Karpas-422 (cell line): ENCODE measurements at regions not wholly inside any gene's neighbourhood (a gene's known extent, or its start where the extent isn't known, plus 50 kb on each side); places are given as distances from the start of the nearest gene placed in this dataset.
A peak's percentile ranks its signal among the peaks of the same experiment; 100 is the strongest.

Experiments
- DNase-seq: peaks from one replicate; pipeline ENCODE4 v3.0.0-alpha.2; 2015
- H2AFZ ChIP-seq: fragments of 200-600 bp; sonication (generic); 2 replicates; pipeline ENCODE4 v1.6.1; 2014; ENCODE audit warnings: antibody characterized with exemption, low read length, mixed read lengths
- H3K27ac ChIP-seq: fragments of 200-600 bp; sonication (generic); 2 replicates; pipeline ENCODE4 v1.5.1; 2014; ENCODE audit warnings: mild to moderate bottlenecking, low read length, moderate library complexity
- H3K27me3 ChIP-seq: fragments of 200-600 bp; sonication (generic); 2 replicates; pipeline ENCODE4 v1.6.1; 2014; ENCODE audit warnings: low read length, mixed read lengths
- H3K36me3 ChIP-seq: fragments of 200-600 bp; sonication (generic); 2 replicates; pipeline ENCODE4 v1.6.1; 2014; ENCODE audit warnings: low read length, mixed read lengths; ENCODE audit not compliant: insufficient read depth
- H3K4me1 ChIP-seq: fragments of 200-600 bp; sonication (generic); 2 replicates; pipeline ENCODE4 v1.6.1; 2014; ENCODE audit warnings: mild to moderate bottlenecking, low read length, mixed read lengths
- H3K4me2 ChIP-seq: fragments of 200-600 bp; sonication (generic); 2 replicates; pipeline ENCODE4 v1.6.1; 2014; ENCODE audit warnings: low read length, low read depth, mild to moderate bottlenecking; ENCODE audit not compliant: poor library complexity, severe bottlenecking
- H3K4me3 ChIP-seq: fragments of 200-600 bp; sonication (generic); 2 replicates; pipeline ENCODE4 v1.5.1; 2014; ENCODE audit warnings: mild to moderate bottlenecking, antibody characterized with exemption, low read length, mixed read lengths
- H3K79me2 ChIP-seq: fragments of 200-600 bp; sonication (generic); 2 replicates; pipeline ENCODE4 v1.6.1; 2014; ENCODE audit warnings: mild to moderate bottlenecking, low read length, mixed read lengths
- H3K9ac ChIP-seq: fragments of 200-600 bp; sonication (generic); 2 replicates; pipeline ENCODE4 v1.6.0; 2014; ENCODE audit warnings: low read length
- H3K9me2 ChIP-seq: fragments of 200-600 bp; sonication (generic), shearing (Covaris generic); replicated peaks from 2 replicates; pipeline ENCODE4 v1.6.0; 2014; ENCODE audit warnings: mild to moderate bottlenecking, low read length, moderate library complexity; ENCODE audit not compliant: insufficient read depth
- H3K9me3 ChIP-seq: fragments of 300-700, 200-600 bp; sonication (generic); 2 replicates; pipeline ENCODE4 v1.6.1; 2014; ENCODE audit warnings: low read length, mixed read lengths
- H4K20me1 ChIP-seq: fragments of 200-600 bp; sonication (generic); 2 replicates; pipeline ENCODE4 v1.6.1; 2014; ENCODE audit warnings: mild to moderate bottlenecking, antibody characterized with exemption, low read length, low read depth; ENCODE audit not compliant: insufficient read depth

- Histone ChIP-seq H3K9me3 (no peaks in the 10 kb centered on the region), H3K27me3 (no peaks in the 10 kb centered on the region; the same call in 1 of the 2 replicates), H3K4me1 (peaks cover 23% of the 10 kb centered on the region), H3K9me2 (no peaks in the 10 kb centered on the region), H3K4me2 (no peak overlapping the region), H3K9ac (no peak overlapping the region), H3K4me3 (no peak overlapping the region), H4K20me1 (no peaks in the 10 kb centered on the region), H3K79me2 (no peaks in the 10 kb centered on the region), H2AFZ (no peak overlapping the region), H3K27ac (no peak overlapping the region), H3K36me3 (no peaks in the 10 kb centered on the region)
- DNase-seq: no peak
Measured at GRCh38 chr3:187804120-187804744, 59.0 kb upstream of the BCL6 start.

GRCh38 chr3:187804745-187805121 is 59.5 kb upstream of the BCL6 start:
- Histone ChIP-seq H3K9me3 (no peaks in the 10 kb centered on the region), H3K27me3 (no peaks in the 10 kb centered on the region; the same call in 1 of the 2 replicates), H3K4me2 (no peak overlapping the region), H2AFZ (no peak overlapping the region), H3K4me1 (peaks cover 23% of the 10 kb centered on the region), H3K9ac (no peak overlapping the region), H3K79me2 (no peaks in the 10 kb centered on the region), H3K27ac (no peak overlapping the region), H3K36me3 (no peaks in the 10 kb centered on the region), H4K20me1 (no peaks in the 10 kb centered on the region), H3K4me3 (no peak overlapping the region), H3K9me2 (no peaks in the 10 kb centered on the region)
- DNase-seq: no peak

DNA sequence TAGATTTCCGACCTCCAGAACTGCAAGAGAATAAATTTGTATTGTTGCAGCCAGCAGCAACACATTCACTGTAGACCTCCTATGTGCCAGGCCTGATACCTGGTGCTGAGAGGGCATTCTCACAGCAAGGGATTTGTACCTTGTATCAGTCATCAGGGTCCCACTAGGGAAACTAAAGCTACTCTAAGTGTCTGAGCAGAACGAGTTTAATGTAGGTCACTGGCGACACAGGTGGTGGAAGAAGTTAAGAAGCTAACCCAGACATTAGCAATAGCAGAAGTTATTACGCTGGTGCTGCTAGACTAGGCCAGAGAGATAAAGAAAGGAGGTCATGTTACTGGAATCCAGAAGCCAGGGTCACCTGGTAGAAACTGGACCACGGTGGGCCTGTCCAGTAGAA is 60.5 kb upstream of the BCL6 start:
- Histone ChIP-seq H3K27ac (no peak overlapping the region), H3K9me3 (no peaks in the 10 kb centered on the region), H4K20me1 (no peaks in the 10 kb centered on the region), H3K4me1 (peaks cover 21% of the 10 kb centered on the region), H3K36me3 (no peaks in the 10 kb centered on the region), H3K9ac (no peak overlapping the region), H3K4me3 (no peak overlapping the region), H2AFZ (no peak overlapping the region), H3K27me3 (no peaks in the 10 kb centered on the region; the same call in 1 of the 2 replicates), H3K9me2 (no peaks in the 10 kb centered on the region), H3K79me2 (no peaks in the 10 kb centered on the region), H3K4me2 (no peak overlapping the region)
- no peak for DNase-seq

GRCh38 chr3:187807086-187807862 is 62.0 kb upstream of the BCL6 start:
- no peak overlapping the region for H3K9ac ChIP-seq
- no peaks in the 10 kb centered on the region for H3K9me2 ChIP-seq
- H3K4me3 ChIP-seq: no peak overlapping the region
- H3K9me3 ChIP-seq: no peaks in the 10 kb centered on the region
- no peaks in the 10 kb centered on the region; the same call in 1 of the 2 replicates for H3K27me3 ChIP-seq
- H3K4me1 ChIP-seq: peaks cover 21% of the 10 kb centered on the region
- no peaks in the 10 kb centered on the region for H3K79me2 ChIP-seq
- no peaks in the 10 kb centered on the region for H3K36me3 ChIP-seq
- no peak overlapping the region for H3K27ac ChIP-seq
- H4K20me1 ChIP-seq: no peaks in the 10 kb centered on the region
- no peak for DNase-seq
- no peak overlapping the region for H2AFZ ChIP-seq
- H3K4me2 ChIP-seq: no peak overlapping the region

GRCh38 chr3:187808527-187808895 is 63.2 kb upstream of the BCL6 start:
- H3K9ac ChIP-seq: no peak overlapping the region
- no peaks in the 10 kb centered on the region for H3K79me2 ChIP-seq
- H4K20me1 ChIP-seq: no peaks in the 10 kb centered on the region
- H3K9me3 ChIP-seq: no peaks in the 10 kb centered on the region
- H3K9me2 ChIP-seq: no peaks in the 10 kb centered on the region
- H3K4me1 ChIP-seq: peaks cover 21% of the 10 kb centered on the region
- no peak for DNase-seq
- no peaks in the 10 kb centered on the region; the same call in 1 of the 2 replicates for H3K27me3 ChIP-seq
- H3K27ac ChIP-seq: no peak overlapping the region
- H3K36me3 ChIP-seq: no peaks in the 10 kb centered on the region
- no peak overlapping the region; the same call in 1 of the 2 replicates for H2AFZ ChIP-seq
- peak overlapping the region; percentile 4 for H3K4me2 ChIP-seq
- no peak overlapping the region for H3K4me3 ChIP-seq

- H3K4me3 ChIP-seq: no peak overlapping the region
- no peaks in the 10 kb centered on the region for H4K20me1 ChIP-seq
- H3K36me3 ChIP-seq: no peaks in the 10 kb centered on the region
- no peaks in the 10 kb centered on the region for H3K9me2 ChIP-seq
- no peaks in the 10 kb centered on the region for H3K9me3 ChIP-seq
- no peak overlapping the region for H2AFZ ChIP-seq
- peaks cover 15% of the 10 kb centered on the region for H3K4me1 ChIP-seq
- no peak overlapping the region for H3K4me2 ChIP-seq
- no peaks in the 10 kb centered on the region; the same call in 1 of the 2 replicates for H3K27me3 ChIP-seq
- no peak for DNase-seq
- no peaks in the 10 kb centered on the region for H3K79me2 ChIP-seq
- no peak overlapping the region for H3K9ac ChIP-seq
- H3K27ac ChIP-seq: no peak overlapping the region
Measured at GRCh38 chr3:187809612-187809991, 64.3 kb upstream of the BCL6 start.

- no peak for DNase-seq
- no peaks in the 10 kb centered on the region for H3K9me3 ChIP-seq
- no peaks in the 10 kb centered on the region for H4K20me1 ChIP-seq
- H3K4me3 ChIP-seq: no peak overlapping the region
- H3K9ac ChIP-seq: no peak overlapping the region
- peaks cover 15% of the 10 kb centered on the region for H3K4me1 ChIP-seq
- H3K27me3 ChIP-seq: no peaks in the 10 kb centered on the region
- H3K4me2 ChIP-seq: no peak overlapping the region
- no peak overlapping the region for H3K27ac ChIP-seq
- no peaks in the 10 kb centered on the region for H3K9me2 ChIP-seq
- no peaks in the 10 kb centered on the region for H3K79me2 ChIP-seq
- H3K36me3 ChIP-seq: no peaks in the 10 kb centered on the region
- no peak overlapping the region for H2AFZ ChIP-seq
Measured at GRCh38 chr3:187810021-187810446, 64.8 kb upstream of the BCL6 start.

- Histone ChIP-seq H2AFZ (no peak overlapping the region), H3K9me2 (no peaks in the 10 kb centered on the region)
- DNase-seq: no peak
Measured at GRCh38 chr3:187811585-187812250, 66.5 kb upstream of the BCL6 start.

More at GRCh38 chr3:187811585-187812250, 66.5 kb upstream of the BCL6 start:
- H3K4me2 ChIP-seq: no peak overlapping the region
- H3K27ac ChIP-seq: no peak overlapping the region
- no peaks in the 10 kb centered on the region for H3K9me3 ChIP-seq
- H3K36me3 ChIP-seq: no peaks in the 10 kb centered on the region
- no peaks in the 10 kb centered on the region for H4K20me1 ChIP-seq
- no peak overlapping the region for H3K9ac ChIP-seq
- H3K79me2 ChIP-seq: no peaks in the 10 kb centered on the region
- H3K4me1 ChIP-seq: peaks cover 15% of the 10 kb centered on the region
- no peak overlapping the region for H3K4me3 ChIP-seq
- H3K27me3 ChIP-seq: no peaks in the 10 kb centered on the region
